ENCODE measurements at regions not wholly inside any gene's neighbourhood (a gene's known extent, or its start where the extent isn't known, plus 50 kb on each side); places are given as distances from the start of the nearest gene placed in this dataset.

DNA sequence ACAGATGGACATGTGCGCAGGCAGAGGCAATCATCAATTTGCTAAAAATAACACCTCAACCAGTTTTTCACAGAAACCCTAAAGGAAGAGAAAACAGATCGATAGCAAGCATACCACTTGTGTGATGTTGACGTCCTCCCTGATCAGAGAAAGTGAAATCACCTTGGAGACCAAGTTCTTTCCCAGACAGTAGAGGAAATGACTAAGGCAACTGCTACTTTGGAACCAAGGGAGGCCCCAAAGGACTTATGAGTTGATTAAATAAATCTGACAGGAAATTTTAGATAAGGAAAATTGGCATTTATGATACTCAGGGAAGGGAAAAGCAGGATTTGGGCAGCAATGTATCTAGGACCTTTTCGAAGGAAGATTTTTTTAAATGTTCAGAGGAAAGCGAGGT is 267.1 kb upstream of the ASIC2 start:
- Histone ChIP-seq H3K4me3 (ENCODE audit: low read depth in 1 of 2, low read length in 1 of 2) (no peak overlapping the region), H3K4me1 (ENCODE audit: control insufficient read depth in 1 of 2, insufficient read depth in 1 of 2, low read depth in 1 of 2, low read length in 1 of 2) (no peaks in the 10 kb centered on the region), H3K27me3 (no peaks in the 10 kb centered on the region), H3K9me3 (no peaks in the 10 kb centered on the region), H3K27ac (no peak overlapping the region), H3K36me3 (no peaks in the 10 kb centered on the region)
- TF ChIP-seq CTCF (IDR thresholded peaks at IDR 0.05), result no peak

DNA sequence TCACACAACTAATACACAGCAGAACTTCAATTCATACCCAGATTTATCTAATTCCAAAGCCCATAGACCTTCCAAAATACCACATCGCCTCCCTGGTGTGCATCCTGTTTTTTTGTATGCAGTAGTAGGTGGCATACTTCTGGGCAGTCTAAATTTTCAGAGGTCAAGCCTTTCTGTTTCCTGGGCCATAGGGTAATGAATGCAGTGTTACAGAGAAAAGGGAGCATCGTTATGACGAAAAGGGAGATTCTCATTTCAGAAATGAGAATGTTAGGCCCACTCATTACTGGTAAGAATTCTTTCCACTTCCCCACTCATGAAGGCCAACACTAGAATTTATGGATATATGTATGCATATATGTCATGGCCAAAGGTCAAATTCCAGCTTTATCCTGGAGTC is 267.8 kb upstream of the ASIC2 start:
- TF ChIP-seq CTCF (IDR thresholded peaks at IDR 0.05), result no peak
- Histone ChIP-seq H3K4me3 (ENCODE audit: low read depth in 1 of 2, low read length in 1 of 2) (no peak overlapping the region), H3K9me3 (no peaks in the 10 kb centered on the region), H3K27me3 (peaks cover 2% of the 10 kb centered on the region), H3K36me3 (no peaks in the 10 kb centered on the region), H3K4me1 (ENCODE audit: control insufficient read depth in 1 of 2, insufficient read depth in 1 of 2, low read depth in 1 of 2, low read length in 1 of 2) (no peaks in the 10 kb centered on the region), H3K27ac (no peak overlapping the region)

DNA sequence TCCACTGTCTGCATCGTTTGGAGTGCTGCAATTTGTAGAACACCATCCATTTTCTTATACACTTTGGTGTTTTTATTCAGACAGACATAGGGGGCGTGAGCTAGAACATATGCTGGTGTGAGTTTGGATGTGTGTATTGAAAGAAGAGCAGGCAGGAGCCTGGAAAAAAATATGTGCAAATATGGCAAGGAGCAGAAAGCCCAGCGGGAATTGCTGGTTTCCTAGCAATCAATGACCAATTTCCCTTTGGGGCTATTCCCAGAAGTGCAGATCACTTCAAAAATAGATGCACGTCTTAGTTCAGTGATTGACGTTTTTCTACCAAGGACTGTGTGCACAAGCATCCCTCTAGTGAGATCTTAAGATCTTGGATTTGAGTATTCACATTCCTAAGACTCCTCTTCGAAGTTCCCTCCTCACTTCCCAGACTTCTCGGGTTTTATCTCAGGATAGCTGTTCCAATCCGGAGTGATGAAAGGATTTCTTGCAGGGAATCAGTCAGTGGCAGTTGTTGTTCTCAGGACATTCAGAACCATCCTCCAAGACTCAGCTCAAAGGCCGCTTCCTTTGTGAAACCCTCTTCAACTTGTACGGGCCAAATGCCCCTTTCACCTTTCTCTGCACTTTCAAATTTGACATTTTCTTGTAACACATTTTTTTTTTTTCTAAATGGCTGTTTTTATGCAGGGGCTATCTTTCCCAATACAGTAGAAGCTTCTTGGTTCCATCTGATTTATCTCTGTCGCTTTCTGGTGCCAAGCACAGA is 268.7 kb upstream of the ASIC2 start:
- no peak for TF ChIP-seq CTCF (IDR thresholded peaks at IDR 0.05)
- no peaks in the 10 kb centered on the region for H3K9me3 ChIP-seq
- no peak overlapping the region for H3K27ac ChIP-seq

DNA sequence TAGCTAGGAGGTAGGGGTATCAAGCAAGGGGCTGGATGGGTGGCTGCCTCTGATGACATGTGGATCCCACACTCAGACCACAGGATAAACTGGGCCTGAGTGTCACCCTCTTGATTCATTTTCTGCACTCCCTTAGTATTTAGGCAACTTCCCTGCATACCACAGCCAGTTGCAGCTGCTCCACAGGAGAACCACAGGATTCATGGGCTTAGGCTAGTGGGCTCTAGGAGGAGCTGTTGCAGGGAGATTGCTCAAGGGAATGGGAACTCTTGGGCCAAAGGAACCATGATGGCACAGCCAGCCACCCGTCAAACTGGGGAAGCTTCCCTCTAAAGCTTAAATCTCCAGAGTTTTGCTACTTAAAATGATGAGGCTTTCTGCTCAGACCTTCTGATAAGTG is 269.7 kb upstream of the ASIC2 start:
- Histone ChIP-seq H3K36me3 (no peaks in the 10 kb centered on the region), H3K4me1 (ENCODE audit: control insufficient read depth in 1 of 2, insufficient read depth in 1 of 2, low read depth in 1 of 2, low read length in 1 of 2) (no peaks in the 10 kb centered on the region), H3K4me3 (ENCODE audit: low read depth in 1 of 2, low read length in 1 of 2) (no peak overlapping the region), H3K27ac (no peak overlapping the region), H3K27me3 (peaks cover 10% of the 10 kb centered on the region), H3K9me3 (no peaks in the 10 kb centered on the region)
- no peak for TF ChIP-seq CTCF (IDR thresholded peaks at IDR 0.05)

More for the DNA sequence above, 268.7 kb upstream of the ASIC2 start:
- Histone ChIP-seq H3K4me3 (ENCODE audit: low read depth in 1 of 2, low read length in 1 of 2) (no peak overlapping the region), H3K36me3 (no peaks in the 10 kb centered on the region), H3K27me3 (peaks cover 10% of the 10 kb centered on the region), H3K4me1 (ENCODE audit: control insufficient read depth in 1 of 2, insufficient read depth in 1 of 2, low read depth in 1 of 2, low read length in 1 of 2) (no peaks in the 10 kb centered on the region)

DNA sequence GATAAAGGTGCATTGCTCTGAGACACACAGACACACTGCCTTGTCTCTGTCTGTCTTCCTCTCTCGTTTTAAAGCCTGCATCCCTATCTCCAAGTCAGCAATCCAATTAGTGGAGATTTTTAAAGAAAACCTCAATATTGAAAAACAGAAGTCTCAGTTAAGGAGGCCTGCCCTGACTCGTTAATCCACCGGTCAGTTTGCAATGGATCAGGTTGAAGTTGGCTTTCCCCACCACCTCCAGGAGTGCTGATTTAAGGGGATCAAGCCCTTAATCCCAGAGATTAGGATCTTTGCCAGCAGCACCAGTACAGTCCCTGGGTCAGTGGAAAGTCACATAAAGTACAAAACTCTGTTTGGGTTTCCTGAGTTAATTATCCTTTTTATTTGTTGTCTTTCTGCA is 271.1 kb upstream of the ASIC2 start:
- H3K9me3 ChIP-seq, result no peaks in the 10 kb centered on the region
- no peaks in the 10 kb centered on the region for H3K36me3 ChIP-seq
- TF ChIP-seq CTCF (IDR thresholded peaks at IDR 0.05), result no peak
- peaks cover 10% of the 10 kb centered on the region for H3K27me3 ChIP-seq
- no peak overlapping the region for H3K4me3 ChIP-seq (ENCODE audit: low read depth in 1 of 2, low read length in 1 of 2)
- no peaks in the 10 kb centered on the region for H3K4me1 ChIP-seq (ENCODE audit: control insufficient read depth in 1 of 2, insufficient read depth in 1 of 2, low read depth in 1 of 2, low read length in 1 of 2)
- H3K27ac ChIP-seq, result no peak overlapping the region

Measured in neutrophil (primary cell).